ENCODE measurements at regions not wholly inside any gene's neighbourhood (a gene's known extent, or its start where the extent isn't known, plus 50 kb on each side); places are given as distances from the start of the nearest gene placed in this dataset.
"Not testable (repeated sequence)": the region's sequence is repeated elsewhere in the genome, so short reads cannot be mapped to it uniquely, and the experiment has no call there.

DNA sequence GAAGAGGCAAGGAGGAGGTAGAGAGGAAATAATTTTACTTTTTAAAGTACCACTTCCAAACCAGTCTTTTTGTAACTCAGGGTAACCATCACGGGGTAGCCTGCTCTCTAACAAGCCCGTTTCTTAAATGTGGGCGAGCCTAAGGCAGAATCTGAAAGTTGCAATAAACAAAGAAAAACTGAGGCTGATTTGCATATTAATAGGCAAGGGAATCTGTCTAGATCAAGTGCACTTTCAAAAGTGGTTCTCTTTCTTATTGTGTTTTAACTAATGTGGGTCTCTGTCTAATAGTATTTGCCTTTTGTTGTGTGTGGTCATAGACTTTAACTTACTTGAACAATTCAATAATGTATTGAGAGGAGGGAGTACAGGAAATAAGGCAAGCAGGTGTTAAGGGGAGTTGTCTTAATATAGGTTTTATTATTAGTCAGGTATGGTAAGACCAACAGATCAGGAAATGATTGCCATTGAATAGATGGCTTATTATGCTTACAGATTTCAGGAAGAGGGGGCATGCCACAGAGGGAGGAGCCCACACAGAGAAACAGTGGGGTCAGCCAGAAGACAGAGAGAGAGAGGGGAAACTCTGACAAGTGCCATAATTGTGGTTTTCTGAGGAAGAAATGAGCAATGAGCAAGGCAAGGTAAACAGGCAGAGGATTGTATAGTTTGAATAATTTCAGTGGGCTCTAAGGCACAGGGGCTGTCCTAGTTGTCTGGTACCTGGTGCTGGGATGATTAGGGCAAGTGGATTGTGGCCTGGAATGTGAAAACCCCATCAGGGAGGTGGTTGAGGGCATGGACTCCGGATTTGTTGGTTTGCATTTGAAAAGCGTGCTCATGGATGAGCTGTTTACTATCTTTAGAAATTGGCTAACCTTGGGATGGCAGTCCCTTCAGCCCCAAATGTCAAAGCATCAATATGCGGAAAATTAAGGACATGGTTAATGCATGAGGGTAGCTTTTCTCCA lies 237.2 kb downstream of the TOX3 start:
- no peak for DNase-seq (ENCODE audit: low spot score)

DNA sequence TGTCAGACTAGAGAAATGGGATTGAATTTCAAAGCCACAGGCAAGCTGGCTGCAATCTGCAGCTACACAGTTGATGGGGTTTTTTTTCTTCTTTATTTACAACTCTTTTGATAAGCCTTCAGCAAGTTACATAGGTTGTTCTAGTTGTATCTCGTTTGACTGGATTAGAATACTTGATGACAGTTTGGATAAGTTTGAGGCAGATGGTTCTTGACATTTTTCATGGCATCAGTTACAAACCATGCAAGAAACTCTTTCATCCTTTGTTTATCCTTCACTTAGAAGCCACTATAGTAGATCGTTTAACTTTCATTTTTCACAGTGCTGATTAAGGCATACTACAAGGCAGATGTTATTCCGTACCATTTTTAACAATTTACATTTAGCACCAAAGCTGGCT lies 238.9 kb downstream of the TOX3 start:
- no peak for DNase-seq (ENCODE audit: low spot score)

GRCh38 chr16:52301026-52301425 lies 245.9 kb downstream of the TOX3 start:
- no peak for DNase-seq (ENCODE audit: low spot score)

GRCh38 chr16:52298769-52299168 lies 248.2 kb downstream of the TOX3 start:
- DNase-seq (ENCODE audit: low spot score), result no peak

- not testable (repeated sequence) for DNase-seq (ENCODE audit: low spot score)
Measured at GRCh38 chr16:52296706-52297315, 250.1 kb downstream of the TOX3 start.

DNA sequence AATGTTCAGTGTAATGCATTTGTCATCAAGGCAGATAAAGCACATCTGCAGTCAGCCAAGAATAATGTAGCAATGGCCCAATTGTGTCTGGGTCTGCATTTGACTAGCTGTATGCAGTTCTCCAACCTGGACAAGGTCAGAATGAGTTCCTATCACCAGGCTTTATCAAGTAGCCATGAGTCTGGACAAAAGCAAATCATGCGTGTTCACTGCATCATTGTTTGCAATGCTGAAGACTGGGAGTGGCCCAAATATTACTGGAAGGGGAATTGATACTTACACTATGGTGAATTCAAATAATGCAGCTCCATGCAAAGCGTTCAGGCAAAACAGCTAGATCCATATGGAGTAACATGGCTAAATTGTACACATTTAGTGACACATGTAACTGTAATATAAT lies 250.9 kb downstream of the TOX3 start:
- DNase-seq (ENCODE audit: low spot score), result no peak

DNA sequence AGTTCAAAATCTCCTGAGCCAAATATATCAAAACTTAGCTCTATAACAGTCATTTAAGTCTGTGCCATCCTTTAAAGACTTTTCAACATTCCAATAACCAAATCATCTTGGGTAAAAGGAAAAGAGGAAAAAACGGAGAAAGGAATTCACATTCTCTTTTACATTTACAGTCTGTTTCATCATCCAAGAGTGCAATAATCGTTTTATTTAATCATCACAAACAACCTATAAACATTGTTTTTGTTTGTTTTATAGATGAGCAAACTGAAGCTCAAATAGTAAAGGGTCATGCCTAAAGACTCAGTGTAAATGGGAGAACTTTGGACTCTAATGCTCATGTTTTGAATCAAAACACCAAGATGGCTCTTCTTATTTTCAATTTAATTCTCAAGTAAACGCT lies 252.3 kb downstream of the TOX3 start:
- DNase-seq (ENCODE audit: low spot score), result no peak

DNA sequence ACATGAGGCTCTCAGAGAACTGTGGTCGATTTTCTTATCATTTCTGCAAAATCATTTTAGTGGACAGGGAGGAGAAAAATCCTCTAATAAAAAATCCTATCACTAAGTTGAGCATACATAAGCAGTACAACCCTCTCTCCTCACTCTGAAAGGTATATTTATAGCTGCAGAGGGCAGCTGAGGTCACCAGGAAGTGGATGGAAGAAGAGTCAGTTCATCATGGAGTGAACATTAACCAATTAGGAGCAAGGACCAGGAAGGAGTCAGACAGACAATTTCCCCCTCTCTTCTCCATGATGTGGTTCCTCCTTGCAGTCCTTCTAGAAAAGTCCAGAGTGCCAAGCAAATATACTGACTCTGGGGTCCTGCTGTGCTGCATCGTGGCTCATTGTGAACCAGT lies 253.7 kb downstream of the TOX3 start:
- no peak for DNase-seq (ENCODE audit: low spot score)

DNA sequence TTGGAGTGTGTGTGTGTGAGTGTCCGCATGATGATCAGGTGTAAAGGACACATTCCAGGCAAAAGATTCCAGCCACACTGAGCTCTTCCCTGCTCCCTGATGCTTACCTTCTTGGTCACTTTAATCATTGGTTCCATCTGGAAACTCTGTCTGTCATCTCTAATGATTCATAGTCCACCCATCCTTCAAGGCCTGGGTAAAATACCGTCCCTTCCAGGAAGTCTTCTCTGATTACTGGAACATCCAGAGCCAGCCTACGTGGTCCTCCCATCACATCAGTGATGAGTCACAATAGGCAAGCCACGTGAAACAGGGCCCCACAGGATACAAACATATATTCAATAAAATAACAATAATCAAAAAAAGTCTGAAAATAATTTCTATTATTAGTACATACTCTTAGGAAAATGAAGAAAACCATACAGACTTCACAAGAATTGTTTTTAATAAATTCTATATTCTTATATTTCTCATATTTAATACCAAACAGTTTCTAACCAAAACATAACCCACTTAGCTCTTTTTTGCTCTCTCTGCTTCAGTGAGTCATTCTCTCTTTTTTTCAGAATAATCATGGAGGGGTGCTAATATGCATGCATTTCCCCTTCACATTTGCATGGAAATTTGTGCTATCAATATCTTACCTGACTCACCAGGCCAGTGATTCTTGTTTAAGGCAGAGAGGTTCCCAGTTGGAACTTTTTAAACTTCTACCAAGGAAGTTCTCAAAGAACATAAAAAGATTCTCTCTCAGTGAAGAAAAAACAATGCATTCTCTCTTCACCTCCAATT lies 263.2 kb downstream of the TOX3 start:
- no peak for DNase-seq (ENCODE audit: low spot score)

DNA sequence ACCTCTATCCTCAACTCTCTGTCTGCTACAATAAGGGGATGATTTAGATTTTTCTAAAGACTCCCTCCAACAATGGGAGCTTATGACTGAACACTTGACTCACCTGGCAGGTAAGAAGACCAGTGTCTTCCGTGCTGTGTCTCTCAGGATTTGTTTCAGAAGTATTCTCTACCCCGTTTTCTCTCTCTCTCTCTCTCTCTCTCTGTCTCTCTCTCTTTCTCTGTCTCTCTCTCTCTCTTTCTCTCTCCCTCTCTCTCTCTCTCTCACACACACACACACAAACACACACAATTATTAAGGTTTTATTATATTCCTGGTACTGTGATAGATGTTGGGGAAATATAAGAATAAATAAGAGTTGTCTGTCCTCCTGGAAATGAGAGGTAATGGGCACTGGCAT lies 263.9 kb downstream of the TOX3 start:
- no peak for DNase-seq (ENCODE audit: low spot score)

GRCh38 chr16:52280086-52280485 lies 266.9 kb downstream of the TOX3 start:
- DNase-seq (ENCODE audit: low spot score), result no peak

DNA sequence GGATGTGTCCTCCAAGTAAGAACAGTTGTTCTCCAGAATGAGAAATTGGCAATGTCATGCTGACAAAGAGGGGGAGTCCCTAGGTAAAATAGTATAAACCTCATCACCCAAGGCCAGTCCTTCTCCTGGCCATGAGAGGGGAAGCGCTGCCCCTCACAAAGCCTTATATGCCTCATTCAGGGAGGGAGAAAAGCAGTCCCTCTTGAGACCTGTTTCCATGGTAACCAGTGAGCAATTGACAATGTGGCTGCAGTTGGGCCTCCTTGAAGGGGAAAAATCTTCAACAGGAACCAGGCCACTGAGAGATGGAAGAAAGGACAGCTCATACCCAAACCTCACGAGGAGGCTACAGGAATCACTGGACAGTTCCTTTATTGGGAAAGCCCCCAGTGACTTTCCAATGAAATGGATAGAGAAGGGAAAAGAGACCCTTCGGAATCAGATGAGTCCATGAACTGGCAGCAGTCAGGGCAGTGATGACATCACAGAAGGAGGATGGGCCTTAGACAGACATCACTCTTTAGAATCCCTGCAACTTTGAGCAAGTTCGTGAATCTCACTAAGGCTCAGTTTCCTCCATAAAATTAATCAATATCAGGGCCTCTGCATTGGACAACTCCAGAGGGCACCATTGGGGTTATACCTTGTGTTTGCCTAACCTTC lies 275.7 kb downstream of the TOX3 start:
- no peak for DNase-seq (ENCODE audit: low spot score)

- no peak for DNase-seq (ENCODE audit: low spot score)
Measured at GRCh38 chr16:52265446-52265861, 281.5 kb downstream of the TOX3 start.

GRCh38 chr16:52257534-52257933 lies 289.4 kb downstream of the TOX3 start:
- DNase-seq (ENCODE audit: low spot score), result no peak

DNA sequence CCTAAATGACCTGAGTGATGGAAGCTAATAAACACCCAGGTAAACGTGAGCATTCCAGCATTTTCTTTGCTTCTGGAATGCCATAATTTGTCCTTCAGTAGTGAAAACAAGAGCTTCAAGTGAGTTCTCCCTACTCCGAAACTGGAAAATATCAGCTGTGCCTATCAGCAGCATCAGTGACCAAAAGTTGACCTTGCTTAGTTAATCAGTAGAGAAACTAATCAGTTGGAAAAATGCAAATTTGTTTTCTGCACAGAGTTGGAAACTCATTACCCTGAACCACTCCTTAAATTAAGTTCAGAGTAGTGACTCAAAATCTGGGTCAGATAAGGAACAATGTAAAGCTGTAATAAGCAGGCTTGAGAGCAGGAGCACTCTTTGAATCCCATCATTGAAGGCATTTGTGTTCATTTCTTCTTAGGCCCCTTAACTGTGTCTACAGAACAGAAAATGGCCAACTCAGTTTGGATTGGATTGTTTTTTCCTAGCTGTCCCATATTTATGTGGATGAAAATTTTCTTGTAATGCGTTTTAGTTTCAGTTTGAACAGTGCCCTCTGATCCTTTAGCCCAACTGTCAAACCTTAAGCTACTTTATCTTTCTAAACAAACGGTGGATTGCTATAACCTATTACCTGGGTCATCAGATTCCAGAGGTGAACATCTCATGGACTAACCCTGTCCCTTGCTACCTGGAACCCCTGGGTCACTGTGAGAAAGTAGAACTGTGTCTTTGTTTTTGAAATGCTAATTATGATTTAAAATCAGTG lies 290.4 kb downstream of the TOX3 start:
- DNase-seq (ENCODE audit: low spot score), result no peak

- no peak for DNase-seq (ENCODE audit: low spot score)
Measured at GRCh38 chr16:52254746-52255145, 292.2 kb downstream of the TOX3 start.

- DNase-seq (ENCODE audit: low spot score), result no peak
Measured at GRCh38 chr16:52252680-52253079, 294.3 kb downstream of the TOX3 start.

- DNase-seq (ENCODE audit: low spot score), result no peak
Measured at GRCh38 chr16:52251495-52251894, 295.4 kb downstream of the TOX3 start.

DNA sequence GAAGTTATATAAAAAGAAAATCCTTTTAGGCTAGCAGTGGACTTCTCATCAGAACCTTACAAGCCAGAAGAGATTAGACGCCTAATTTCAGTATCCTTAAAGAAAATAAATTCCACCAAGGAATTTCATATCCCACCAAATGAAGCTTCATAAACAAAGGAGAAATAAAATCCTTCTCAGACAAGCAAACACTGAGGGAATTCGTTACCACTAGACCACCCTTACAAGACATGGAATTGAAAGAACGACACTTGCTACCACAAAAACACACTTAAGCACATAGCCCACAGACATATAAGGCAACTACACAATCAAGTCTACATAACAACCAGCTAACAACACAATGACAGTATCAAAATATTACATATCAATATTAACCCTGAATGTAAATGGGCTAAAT lies 299.2 kb downstream of the TOX3 start:
- DNase-seq (ENCODE audit: low spot score), result no peak

- DNase-seq (ENCODE audit: low spot score), result no peak
Measured at GRCh38 chr16:52238710-52239109, 308.2 kb downstream of the TOX3 start.

DNA sequence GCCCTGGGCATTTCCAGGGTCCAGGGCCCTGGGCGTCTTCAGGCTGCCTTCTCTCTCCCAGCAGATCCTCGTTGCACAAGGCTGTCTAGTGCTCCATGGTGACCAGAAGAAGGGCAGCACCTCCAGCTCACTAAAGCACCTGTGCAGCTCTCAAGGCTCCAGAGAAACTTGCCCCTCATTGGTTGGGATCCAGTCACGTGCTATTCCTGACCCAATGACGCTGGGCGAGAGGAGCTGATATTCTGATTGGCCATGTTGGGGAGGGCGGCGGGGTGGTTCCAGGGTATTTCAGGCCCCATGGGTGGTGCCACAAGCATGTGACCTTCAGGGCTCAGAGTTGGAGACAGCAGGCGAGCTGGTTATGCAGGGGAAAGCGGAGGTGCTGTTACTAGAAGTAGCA lies 309.1 kb downstream of the TOX3 start:
- no peak for DNase-seq (ENCODE audit: low spot score)
